ENCODE measurements at regions not wholly inside any gene's neighbourhood (a gene's known extent, or its start where the extent isn't known, plus 50 kb on each side); places are given as distances from the start of the nearest gene placed in this dataset.
A peak's percentile ranks its signal among the peaks of the same experiment; 100 is the strongest.

GRCh38 chr22:48140261-48140813 is 1377.9 kb downstream of the TBC1D22A start:
- no peak for TF ChIP-seq CTCF (IDR thresholded peaks at IDR 0.05; ENCODE audit: control insufficient read depth, extremely low read depth, insufficient read depth)
- no peak overlapping the region for H3K4me3 ChIP-seq (ENCODE audit: low read depth, low read length)
- DNase-seq (ENCODE audit: low read depth): no peak

DNA sequence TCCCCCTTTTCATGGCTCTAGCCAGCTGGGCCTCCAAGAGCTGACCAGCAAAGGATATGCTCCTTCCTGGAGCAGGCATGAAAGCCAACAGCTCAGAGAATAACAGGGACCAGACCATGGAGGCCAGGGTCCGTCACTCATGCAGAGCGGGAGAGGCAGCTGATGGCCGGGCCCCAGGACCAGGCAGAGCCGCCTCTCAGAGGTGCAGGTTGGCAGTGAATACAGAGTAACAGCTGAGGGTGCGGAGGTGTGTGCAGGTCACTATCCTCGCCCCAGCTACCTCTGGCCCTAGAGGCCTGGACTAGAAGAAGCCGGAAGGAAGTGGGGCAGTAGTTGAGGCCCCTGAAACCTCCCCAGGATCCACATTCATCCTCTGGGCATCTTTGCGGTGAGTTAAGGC is 1377.3 kb downstream of the TBC1D22A start:
- TF ChIP-seq CTCF (IDR thresholded peaks at IDR 0.05; ENCODE audit: control insufficient read depth, extremely low read depth, insufficient read depth): no peak
- no peak overlapping the region for H3K4me3 ChIP-seq (ENCODE audit: low read depth, low read length)
- no peak for DNase-seq (ENCODE audit: low read depth)

- no peak for DNase-seq (ENCODE audit: low read depth)
- TF ChIP-seq CTCF (IDR thresholded peaks at IDR 0.05; ENCODE audit: control insufficient read depth, extremely low read depth, insufficient read depth): no peak
- H3K4me3 ChIP-seq (ENCODE audit: low read depth, low read length): no peak overlapping the region
Measured at GRCh38 chr22:48138855-48139254, 1376.4 kb downstream of the TBC1D22A start.

- TF ChIP-seq CTCF (IDR thresholded peaks at IDR 0.05; ENCODE audit: control insufficient read depth, extremely low read depth, insufficient read depth): no peak
- peak; percentile 93 for DNase-seq (ENCODE audit: low read depth)
- no peak overlapping the region for H3K4me3 ChIP-seq (ENCODE audit: low read depth, low read length)
Measured at GRCh38 chr22:48138427-48138826, 1376.0 kb downstream of the TBC1D22A start.

DNA sequence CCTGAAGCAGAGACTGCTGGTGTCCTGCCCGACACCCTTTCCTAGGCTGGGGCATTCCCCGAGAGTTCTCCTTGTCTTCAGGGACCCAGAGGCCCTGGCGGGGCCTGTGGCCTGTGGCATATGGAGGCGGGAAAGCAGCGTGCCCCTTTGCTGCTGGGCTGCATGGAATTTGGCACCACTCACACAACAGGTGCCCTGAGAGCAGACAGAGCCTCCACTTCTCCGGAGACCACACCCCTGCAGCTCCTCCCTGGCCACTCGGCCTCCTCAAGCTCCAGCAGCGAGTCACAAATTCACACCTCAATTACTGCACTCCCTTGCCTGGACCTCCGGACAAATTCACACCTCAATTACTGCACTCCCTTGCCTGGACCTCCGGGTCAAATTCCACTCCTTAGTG is 1375.2 kb downstream of the TBC1D22A start:
- TF ChIP-seq CTCF (IDR thresholded peaks at IDR 0.05; ENCODE audit: control insufficient read depth, extremely low read depth, insufficient read depth): no peak
- no peak overlapping the region for H3K4me3 ChIP-seq (ENCODE audit: low read depth, low read length)
- no peak for DNase-seq (ENCODE audit: low read depth)

DNA sequence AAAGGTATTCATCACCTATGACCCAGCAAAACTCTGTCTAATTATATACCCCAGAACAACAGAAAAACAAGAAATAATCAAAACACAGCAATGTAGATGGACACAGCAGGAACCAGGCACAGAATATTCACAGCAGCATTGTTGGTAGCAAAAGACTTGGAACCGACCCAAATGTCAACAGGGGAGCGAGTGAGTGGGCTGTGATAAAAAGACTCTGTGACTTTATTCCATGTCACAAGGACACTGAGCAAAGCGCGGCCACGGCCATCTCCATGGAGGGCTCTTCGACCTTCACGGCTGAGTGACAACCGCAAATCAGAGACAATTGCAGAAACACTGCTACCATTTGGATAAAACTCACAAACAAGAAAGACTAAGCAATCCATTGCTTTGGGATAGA is 1373.1 kb downstream of the TBC1D22A start:
- TF ChIP-seq CTCF (IDR thresholded peaks at IDR 0.05; ENCODE audit: control insufficient read depth, extremely low read depth, insufficient read depth): no peak
- DNase-seq (ENCODE audit: low read depth): no peak
- no peak overlapping the region for H3K4me3 ChIP-seq (ENCODE audit: low read depth, low read length)

DNA sequence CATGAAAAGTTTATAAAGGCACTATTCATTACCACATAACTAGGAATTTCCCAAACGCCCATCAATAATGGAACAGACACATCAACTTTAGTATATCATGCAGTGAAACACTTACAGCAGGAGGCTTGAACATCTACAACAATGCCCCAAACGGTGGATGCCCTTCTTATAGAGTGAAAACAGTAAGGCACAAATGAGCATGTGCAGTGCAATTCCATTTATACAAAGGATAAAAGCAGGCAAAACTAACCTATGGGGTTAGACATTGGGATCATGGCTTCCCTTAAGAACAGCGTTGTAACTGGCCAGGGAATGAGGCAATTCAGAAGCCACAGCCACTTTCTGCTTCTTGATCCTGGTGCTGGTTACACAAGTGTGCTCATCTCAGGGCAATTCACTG is 1363.0 kb downstream of the TBC1D22A start:
- DNase-seq (ENCODE audit: low read depth): no peak
- TF ChIP-seq CTCF (IDR thresholded peaks at IDR 0.05; ENCODE audit: control insufficient read depth, extremely low read depth, insufficient read depth): no peak

More for the DNA sequence above, 1363.0 kb downstream of the TBC1D22A start:
- no peak overlapping the region for H3K4me3 ChIP-seq (ENCODE audit: low read depth, low read length)
